ENCODE measurements at regions not wholly inside any gene's neighbourhood (a gene's known extent, or its start where the extent isn't known, plus 50 kb on each side); places are given as distances from the start of the nearest gene placed in this dataset.
A peak's percentile ranks its signal among the peaks of the same experiment; 100 is the strongest.

- FAIRE-seq (no peak), DNase-seq (ENCODE audit: insufficient read length, low spot score) (no peak)
Measured at GRCh38 chr13:62320129-62321108, 904.8 kb upstream of the PCDH20 start.

- FAIRE-seq (no peak), DNase-seq (ENCODE audit: insufficient read length, low spot score) (no peak)
Measured at GRCh38 chr13:62309904-62310303, 894.3 kb upstream of the PCDH20 start.

- no peak for DNase-seq (ENCODE audit: insufficient read length, low spot score)
Measured at GRCh38 chr13:62305756-62306155, 890.1 kb upstream of the PCDH20 start.

GRCh38 chr13:62302341-62302740 lies 886.7 kb upstream of the PCDH20 start:
- FAIRE-seq (no peak), DNase-seq (ENCODE audit: insufficient read length, low spot score) (no peak)

More at GRCh38 chr13:62305756-62306155, 890.1 kb upstream of the PCDH20 start:
- peak; percentile 79 for FAIRE-seq

GRCh38 chr13:62299988-62300387 lies 884.3 kb upstream of the PCDH20 start:
- DNase-seq (ENCODE audit: insufficient read length, low spot score) (no peak), FAIRE-seq (no peak)

- FAIRE-seq (no peak), DNase-seq (ENCODE audit: insufficient read length, low spot score) (no peak)
Measured at GRCh38 chr13:62296812-62297211, 881.2 kb upstream of the PCDH20 start.

- DNase-seq (ENCODE audit: insufficient read length, low spot score): no peak
Measured at GRCh38 chr13:62294244-62294643, 878.6 kb upstream of the PCDH20 start.

GRCh38 chr13:62292714-62293480 lies 877.2 kb upstream of the PCDH20 start:
- no peak for FAIRE-seq
- DNase-seq (ENCODE audit: insufficient read length, low spot score): no peak

More at GRCh38 chr13:62294244-62294643, 878.6 kb upstream of the PCDH20 start:
- FAIRE-seq: no peak

GRCh38 chr13:62290542-62290941 lies 874.9 kb upstream of the PCDH20 start:
- DNase-seq (ENCODE audit: insufficient read length, low spot score) (no peak), FAIRE-seq (no peak)

GRCh38 chr13:62287764-62288163 lies 872.1 kb upstream of the PCDH20 start:
- no peak for FAIRE-seq
- DNase-seq (ENCODE audit: insufficient read length, low spot score): no peak

- no peak for DNase-seq (ENCODE audit: insufficient read length, low spot score)
- FAIRE-seq: no peak
Measured at GRCh38 chr13:62280590-62280989, 864.9 kb upstream of the PCDH20 start.

GRCh38 chr13:62278271-62278670 lies 862.6 kb upstream of the PCDH20 start:
- no peak for DNase-seq (ENCODE audit: insufficient read length, low spot score)
- FAIRE-seq: no peak

GRCh38 chr13:62251734-62252133 lies 836.1 kb upstream of the PCDH20 start:
- FAIRE-seq (no peak), DNase-seq (ENCODE audit: insufficient read length, low spot score) (no peak)

GRCh38 chr13:62250501-62251201 lies 835.0 kb upstream of the PCDH20 start:
- no peak for FAIRE-seq
- no peak for DNase-seq (ENCODE audit: insufficient read length, low spot score)

- FAIRE-seq (no peak), DNase-seq (ENCODE audit: insufficient read length, low spot score) (no peak)
Measured at GRCh38 chr13:62246581-62246980, 830.9 kb upstream of the PCDH20 start.

GRCh38 chr13:62243106-62243505 lies 827.5 kb upstream of the PCDH20 start:
- DNase-seq (ENCODE audit: insufficient read length, low spot score): no peak
- FAIRE-seq: no peak

- no peak for DNase-seq (ENCODE audit: insufficient read length, low spot score)
- no peak for FAIRE-seq
Measured at GRCh38 chr13:62234780-62235440, 819.3 kb upstream of the PCDH20 start.

- DNase-seq (ENCODE audit: insufficient read length, low spot score) (no peak), FAIRE-seq (no peak)
Measured at GRCh38 chr13:62210951-62211350, 795.3 kb upstream of the PCDH20 start.

GRCh38 chr13:62209529-62209928 lies 793.9 kb upstream of the PCDH20 start:
- FAIRE-seq (peak; percentile 49), DNase-seq (ENCODE audit: insufficient read length, low spot score) (no peak)

GRCh38 chr13:62207388-62207787 lies 791.7 kb upstream of the PCDH20 start:
- FAIRE-seq: peak; percentile 28
- no peak for DNase-seq (ENCODE audit: insufficient read length, low spot score)
